A549 (cell line): ENCODE measurements at regions not wholly inside any gene's neighbourhood (a gene's known extent, or its start where the extent isn't known, plus 50 kb on each side); places are given as distances from the start of the nearest gene placed in this dataset.
"Not testable (repeated sequence)": the region's sequence is repeated elsewhere in the genome, so short reads cannot be mapped to it uniquely, and the experiment has no call there.

Source experiments
- ATAC-seq, 2 experiments: fragments of 200-7000 bp in 1 of 2; fragments of >200 bp in 1 of 2; cut with Nextera tagmentation in 1 of 2; cut with Tn5 transposase in 1 of 2; 3 replicates each; pipeline versions ENCODE4 v1.8.0 to v1.9.1; 2018 to 2020; ENCODE audit warnings: mild to moderate bottlenecking in 1 of 2, moderate library complexity in 1 of 2
- CTCF ChIA-PET: fragments of 300-600 bp; sonication (Branson Sonifier 250); formaldehyde crosslinking; extraction: SDS; loops from one replicate; lab custom pipeline; 2021; ENCODE audit warnings: antibody characterized with exemption, inconsistent platforms; lab: Yijun Ruan, JAX
- POLR2A ChIA-PET: fragments of 350-600 bp; formaldehyde crosslinking; extraction: SDS; loops from one replicate; lab custom pipeline; 2021; ENCODE audit warnings: antibody characterized with exemption, inconsistent platforms; lab: Yijun Ruan, JAX
- DNase-seq, 2 experiments: peaks; one replicate each; pipeline versions ENCODE4 v3.0.0 to v3.0.0-alpha.2; 2011 to 2016; ENCODE audit warnings: low read depth in 1 of 2, low spot score in 1 of 2
- FAIRE-seq: peaks from 2 replicates; lab custom pipeline; 2011; peaks lifted over from hg19 to GRCh38; lab: Jason Lieb, UNC
- H3K27ac ChIP-seq, 2 experiments: fragments of >200 bp; sonication (Bioruptor Twin); formaldehyde crosslinking; 3 replicates each; pipeline ENCODE4 v1.5.1; 2016 to 2017
- H3K4me1 ChIP-seq: fragments of >200 bp; sonication (Bioruptor Twin); formaldehyde crosslinking; 3 replicates; pipeline ENCODE4 v1.6.1; 2016
- H3K4me2 ChIP-seq: fragments of >200 bp; sonication (Bioruptor Twin); formaldehyde crosslinking; 3 replicates; pipeline ENCODE4 v1.6.1; 2016
- H3K4me3 ChIP-seq: fragments of >200 bp; sonication (Bioruptor Twin); formaldehyde crosslinking; 3 replicates; pipeline ENCODE4 v1.5.1; 2016
- H3K9me3 ChIP-seq: fragments of >200 bp; sonication (Bioruptor Twin); formaldehyde crosslinking; 3 replicates; pipeline ENCODE4 v1.6.1; 2016
- BCL3 ChIP-seq: fragments of >200 bp; sonication (Bioruptor Twin); formaldehyde crosslinking; IDR thresholded peaks from 3 replicates; pipeline ENCODE4 v1.6.1; 2016
- CBX8 ChIP-seq: fragments of 200-600 bp; sonication (generic); IDR thresholded peaks from 2 replicates; pipeline ENCODE4 v1.6.1; 2016
- CHD4 ChIP-seq: fragments of 200-600 bp; sonication (generic); IDR thresholded peaks from 2 replicates; pipeline ENCODE4 v1.6.1; 2016; ENCODE audit warnings: antibody characterized with exemption, mild to moderate bottlenecking, borderline replicate concordance
- EP300 ChIP-seq, 2 experiments: fragments of >200 bp; sonication (Bioruptor Twin); formaldehyde crosslinking; IDR thresholded peaks; 2 replicates in 1 of 2; 3 replicates in 1 of 2; pipeline ENCODE4 v1.6.1; 2016 to 2017
- HDAC2 ChIP-seq: fragments of 200-600 bp; sonication (generic); IDR thresholded peaks from 2 replicates; pipeline ENCODE4 v1.6.1; 2016
- HES2 ChIP-seq: fragments of >200 bp; sonication (Bioruptor Twin); formaldehyde crosslinking; IDR thresholded peaks from 2 replicates; pipeline ENCODE4 v1.6.1; 2016
- HEYL ChIP-seq: fragments of 250-450 bp; sonication (Bioruptor Pico); IDR thresholded peaks from 2 replicates; pipeline ENCODE4 v1.8.0; 2021; ENCODE audit warnings: mild to moderate bottlenecking, moderate library complexity
- HMGXB4 ChIP-seq: fragments of 250-450 bp; sonication (Bioruptor Pico); IDR thresholded peaks from 2 replicates; pipeline ENCODE4 v1.5.0; 2021; ENCODE audit warnings: mild to moderate bottlenecking, moderate library complexity, borderline replicate concordance
- KDM1A ChIP-seq: fragments of 200-600 bp; sonication (generic); IDR thresholded peaks from 2 replicates; pipeline ENCODE4 v1.6.1; 2016; ENCODE audit warnings: low read depth, mild to moderate bottlenecking
- KDM5A ChIP-seq: fragments of 200-600 bp; sonication (generic); IDR thresholded peaks from 2 replicates; pipeline ENCODE4 v1.6.1; 2016; ENCODE audit warnings: antibody characterized with exemption, mild to moderate bottlenecking
- NFE2L2 ChIP-seq: fragments of 150-350 bp; conservative IDR thresholded peaks from 2 replicates; pipeline ENCODE4 v1.6.1; 2014; ENCODE audit warnings: low read length
- SMC3 ChIP-seq: fragments of >200 bp; sonication (Bioruptor Twin); formaldehyde crosslinking; IDR thresholded peaks from 3 replicates; pipeline ENCODE4 v1.6.1; 2018; ENCODE audit warnings: inconsistent platforms
- TP53 ChIP-seq: fragments of 250-450 bp; sonication (Bioruptor Pico); IDR thresholded peaks from 2 replicates; pipeline ENCODE4 v1.5.0; 2021; ENCODE audit warnings: mild to moderate bottlenecking, moderate library complexity
- WGBS: methylation state at CpG from one replicate; pipeline ENCODE4 v1.1.6; 2017; ENCODE audit errors: missing lambda C conversion rate; 5-methylcytosine and 5-hydroxymethylcytosine counted together

DNA sequence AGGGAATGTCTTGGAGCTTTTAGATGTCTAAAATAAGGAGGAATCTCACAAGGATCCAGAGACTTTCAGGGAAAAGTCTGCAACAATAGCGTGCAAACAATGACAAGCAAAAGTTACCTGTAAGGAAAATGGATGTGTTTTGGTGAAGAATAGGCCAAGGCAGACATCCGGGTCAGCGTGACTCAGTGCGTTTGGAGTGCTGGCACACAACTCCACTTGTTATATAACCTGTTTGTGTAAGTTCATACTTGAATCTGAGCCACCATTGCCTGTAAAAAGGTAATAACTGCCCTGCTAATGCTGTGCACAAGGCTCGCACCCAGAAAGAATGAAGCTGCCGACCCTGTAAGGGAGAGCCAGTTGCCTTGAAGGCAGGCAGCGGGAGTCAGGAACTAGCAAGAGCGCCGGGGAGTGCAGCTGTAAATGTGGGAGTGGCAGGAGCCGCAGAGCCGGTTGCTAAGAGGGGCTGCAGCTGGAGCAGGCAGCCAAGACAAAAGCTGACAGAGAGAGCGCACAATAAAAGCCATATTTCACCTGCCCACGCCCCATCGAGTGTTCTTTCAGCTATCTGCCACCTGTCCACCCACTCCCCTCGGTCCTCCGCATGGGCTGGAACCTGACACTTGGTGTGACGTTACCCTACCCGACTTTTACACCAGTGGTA is 638.5 kb upstream of the MIS18BP1 start:
- H3K4me1 ChIP-seq, result no peaks in the 10 kb centered on the region
- FAIRE-seq, result no peak
- CTCF ChIA-PET, result interaction anchor here (1.1 kb wide), 1 partner anchor 9 kb away, joined by 3 read pairs; no protein-coding TSS in a partner anchor
- DNase-seq, result no peak
- 17% methylated on average over 17 of the region's 18 CpGs for WGBS
- H3K9me3 ChIP-seq, result no peaks in the 10 kb centered on the region
- POLR2A ChIA-PET, result no interaction called here
- no peak overlapping the region for H3K27ac ChIP-seq
- TF ChIP-seq HES2, result no peak
- TF ChIP-seq KDM1A, result no peak
- no peak for TF ChIP-seq BCL3
- TF ChIP-seq CHD4, result no peak
- TF ChIP-seq KDM5A, result no peak
- TF ChIP-seq CBX8, result no peak
- TF ChIP-seq SMC3, result no peak
- TF ChIP-seq NFE2L2, result no peak
- no peak for ATAC-seq
- no peak overlapping the region for H3K4me2 ChIP-seq
- no peak overlapping the region for H3K4me3 ChIP-seq

- H3K9me3 ChIP-seq, H3K4me2 ChIP-seq, ATAC-seq, CTCF ChIA-PET, H3K27ac ChIP-seq, FAIRE-seq, H3K4me1 ChIP-seq, DNase-seq, POLR2A ChIA-PET, H3K4me3 ChIP-seq: not testable (repeated sequence)
- 47% methylated on average over 27 of the region's 28 CpGs for WGBS
Measured at GRCh38 chr14:45888766-45889285, 635.8 kb upstream of the MIS18BP1 start.

GRCh38 chr14:45877981-45878380 is 625.0 kb upstream of the MIS18BP1 start:
- FAIRE-seq (no peak), ATAC-seq (no peak)
- POLR2A ChIA-PET, result no interaction called here

More at GRCh38 chr14:45877981-45878380, 625.0 kb upstream of the MIS18BP1 start:
- Histone ChIP-seq H3K4me2 (no peak overlapping the region), H3K9me3 (no peaks in the 10 kb centered on the region), H3K27ac (no peak overlapping the region), H3K4me1 (no peaks in the 10 kb centered on the region), H3K4me3 (no peak overlapping the region)
- CTCF ChIA-PET, result no interaction called here
- 27% methylated on average over 4 of the region's 4 CpGs for WGBS
- DNase-seq, result no peak
- no peak for TF ChIP-seq SMC3
- no peak for TF ChIP-seq EP300 (IDR thresholded peaks at IDR 0.05)
- no peak for TF ChIP-seq HEYL (CRISPR knock-in tag)
- TF ChIP-seq CBX8, result no peak
- no peak for TF ChIP-seq CHD4
- TF ChIP-seq HDAC2, result no peak
- TF ChIP-seq BCL3, result no peak
- TF ChIP-seq HMGXB4, result no peak
- TF ChIP-seq TP53 (CRISPR knock-in tag), result no peak
